ENCODE measurements at regions not wholly inside any gene's neighbourhood (a gene's known extent, or its start where the extent isn't known, plus 50 kb on each side); places are given as distances from the start of the nearest gene placed in this dataset.

DNA sequence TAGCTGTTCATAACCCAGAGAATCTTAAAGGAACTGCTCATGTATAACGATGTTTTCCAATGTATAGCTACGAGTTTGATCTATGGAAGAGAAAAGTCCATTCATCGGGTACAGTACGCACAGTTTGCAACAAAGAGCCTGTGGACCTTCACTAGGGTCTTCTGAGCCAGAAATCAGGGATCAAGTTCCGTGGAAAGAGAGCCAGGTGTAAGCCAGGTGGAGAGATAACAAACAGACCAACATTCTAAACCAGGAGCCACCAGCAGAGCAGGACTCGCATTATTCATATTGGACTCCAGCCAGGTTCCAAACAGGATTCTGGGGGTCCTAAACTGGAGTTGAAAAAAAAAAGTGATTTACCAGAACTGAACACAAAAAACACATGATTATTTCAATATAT lies 505.4 kb upstream of the C16orf82 start:
- TF ChIP-seq CTCF (optimal IDR thresholded peaks at IDR 0.05 in 1 of 3, IDR thresholded peaks at IDR 0.05 in 1 of 3, conservative IDR thresholded peaks at IDR 0.05 in 1 of 3; ENCODE audit: extremely low read depth in 1 of 3, insufficient read depth in 2 of 3, low read length in 3 of 3) (no peak), EZH2 (IDR thresholded peaks at IDR 0.05; ENCODE audit: low read length) (no peak)
- no peak overlapping the region for H3K9ac ChIP-seq (ENCODE audit: control insufficient read depth, extremely low read depth, insufficient read depth, low read length)
- FAIRE-seq (no peak), DNase-seq (ENCODE audit: low read depth, low spot score) (no peak)
- H3K27me3 ChIP-seq (ENCODE audit: control insufficient read depth, extremely low read depth, insufficient read depth, low read length), result no peaks in the 10 kb centered on the region
- dilution Hi-C loops (cut with MboI; ENCODE audit: extremely low pct_ligation_motif_present, low sequenced_read_pairs), result no loop called here
- no peak overlapping the region for H3K4me3 ChIP-seq (ENCODE audit: control insufficient read depth in 2 of 3, extremely low read depth in 1 of 3, insufficient read depth in 2 of 3, low read depth in 1 of 3, low read length in 3 of 3)
- no peaks in the 10 kb centered on the region for H3K79me2 ChIP-seq (ENCODE audit: control insufficient read depth, insufficient read depth, low read length)
- H3K27ac ChIP-seq (ENCODE audit: control insufficient read depth, insufficient read depth, low read length), result no peak overlapping the region
- no peaks in the 10 kb centered on the region for H3K9me3 ChIP-seq (ENCODE audit: control insufficient read depth, low read depth, low read length)
- H3K4me2 ChIP-seq (ENCODE audit: control insufficient read depth, extremely low read depth, insufficient read depth, low read depth, low read length), result no peak overlapping the region
- H3K9me1 ChIP-seq (ENCODE audit: control insufficient read depth, extremely low read depth, insufficient read depth, low read length), result no peaks in the 10 kb centered on the region
- no peak overlapping the region for H2AFZ ChIP-seq (ENCODE audit: control insufficient read depth, low read length)
- H3K4me1 ChIP-seq (ENCODE audit: control insufficient read depth, extremely low read depth, insufficient read depth, low read length), result no peaks in the 10 kb centered on the region
- H3K36me3 ChIP-seq (ENCODE audit: control insufficient read depth in 2 of 2, extremely low read depth in 1 of 2, insufficient read depth in 2 of 2, low read length in 2 of 2), result no peaks in the 10 kb centered on the region
- H4K20me1 ChIP-seq (ENCODE audit: control insufficient read depth, extremely low read depth, insufficient read depth, low read length), result no peaks in the 10 kb centered on the region

DNA sequence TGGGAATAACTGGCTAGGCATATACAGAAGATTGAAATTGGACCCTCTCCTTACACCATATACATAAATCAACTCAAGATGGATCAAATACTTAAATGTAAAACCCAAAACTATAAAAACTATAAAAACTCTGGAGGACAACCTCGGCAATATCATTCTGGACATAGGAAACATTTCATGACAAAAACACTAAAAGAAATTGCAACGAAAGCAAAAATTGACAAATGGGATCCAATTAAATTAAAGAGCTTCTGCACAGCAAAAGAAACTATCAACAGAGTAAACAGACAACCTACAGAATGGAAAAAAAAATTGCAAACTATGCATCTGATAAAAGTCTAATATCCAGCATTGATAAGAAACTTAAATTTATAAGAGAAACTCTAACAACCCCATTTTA lies 503.7 kb upstream of the C16orf82 start:
- no peak overlapping the region for H3K4me2 ChIP-seq (ENCODE audit: control insufficient read depth, extremely low read depth, insufficient read depth, low read depth, low read length)
- H2AFZ ChIP-seq (ENCODE audit: control insufficient read depth, low read length), result no peak overlapping the region
- H3K4me1 ChIP-seq (ENCODE audit: control insufficient read depth, extremely low read depth, insufficient read depth, low read length), result no peaks in the 10 kb centered on the region
- H3K4me3 ChIP-seq (ENCODE audit: control insufficient read depth in 2 of 3, extremely low read depth in 1 of 3, insufficient read depth in 2 of 3, low read depth in 1 of 3, low read length in 3 of 3), result no peak overlapping the region
- TF ChIP-seq EZH2 (IDR thresholded peaks at IDR 0.05; ENCODE audit: low read length), result no peak
- no peak for TF ChIP-seq CTCF (optimal IDR thresholded peaks at IDR 0.05 in 1 of 3, IDR thresholded peaks at IDR 0.05 in 1 of 3, conservative IDR thresholded peaks at IDR 0.05 in 1 of 3; ENCODE audit: extremely low read depth in 1 of 3, insufficient read depth in 2 of 3, low read length in 3 of 3)
- H3K9me3 ChIP-seq (ENCODE audit: control insufficient read depth, low read depth, low read length), result no peaks in the 10 kb centered on the region
- no peaks in the 10 kb centered on the region for H3K36me3 ChIP-seq (ENCODE audit: control insufficient read depth in 2 of 2, extremely low read depth in 1 of 2, insufficient read depth in 2 of 2, low read length in 2 of 2)
- FAIRE-seq, result no peak
- H3K9ac ChIP-seq (ENCODE audit: control insufficient read depth, extremely low read depth, insufficient read depth, low read length), result no peak overlapping the region
- H3K27me3 ChIP-seq (ENCODE audit: control insufficient read depth, extremely low read depth, insufficient read depth, low read length), result no peaks in the 10 kb centered on the region
- H4K20me1 ChIP-seq (ENCODE audit: control insufficient read depth, extremely low read depth, insufficient read depth, low read length), result no peaks in the 10 kb centered on the region
- DNase-seq (ENCODE audit: low read depth, low spot score), result no peak
- H3K27ac ChIP-seq (ENCODE audit: control insufficient read depth, insufficient read depth, low read length), result no peak overlapping the region
- no peaks in the 10 kb centered on the region for H3K79me2 ChIP-seq (ENCODE audit: control insufficient read depth, insufficient read depth, low read length)
- no peaks in the 10 kb centered on the region for H3K9me1 ChIP-seq (ENCODE audit: control insufficient read depth, extremely low read depth, insufficient read depth, low read length)
- dilution Hi-C loops (cut with MboI; ENCODE audit: extremely low pct_ligation_motif_present, low sequenced_read_pairs), result no loop called here
